ENCODE measurements at regions not wholly inside any gene's neighbourhood (a gene's known extent, or its start where the extent isn't known, plus 50 kb on each side); places are given as distances from the start of the nearest gene placed in this dataset.

- H3K4me1 Mint-ChIP-seq: peaks cover 0 to 13% of the 10 kb centered on the region in 2 donors
- 93% methylated on average over 4 of the region's 4 CpGs for WGBS (ENCODE audit: insufficient coverage)
These were observed 148.1 kb upstream of the RUNX1 start for GRCh38 chr21:35197191-35197590.

GRCh38 chr21:35196128-35196527 lies 147.0 kb upstream of the RUNX1 start:
- 100% methylated on average over 4 of the region's 5 CpGs for WGBS (ENCODE audit: insufficient coverage)
- peaks cover 18 to 34% of the 10 kb centered on the region in 2 donors for H3K27me3 Mint-ChIP-seq (ENCODE audit: low read depth in 2 of 2)
- no peaks in the 10 kb centered on the region for H3K27me3 ChIP-seq (ENCODE audit: control insufficient read depth, insufficient read depth, low read length)
- no peak for TF ChIP-seq CTCF (IDR thresholded peaks at IDR 0.05)
- H3K9me3 Mint-ChIP-seq: peaks cover 0 to 2% of the 10 kb centered on the region in 2 donors
- H3K27ac Mint-ChIP-seq: no peak overlapping the region
- H3K27ac ChIP-seq (ENCODE audit: low read length): no peak overlapping the region
- H3K4me3 ChIP-seq (ENCODE audit: low read length): no peak overlapping the region
- no peaks in the 10 kb centered on the region for H3K36me3 ChIP-seq (ENCODE audit: control insufficient read depth, insufficient read depth, low read length)
- H3K9me3 ChIP-seq (ENCODE audit: control insufficient read depth, insufficient read depth, low read length): no peaks in the 10 kb centered on the region
- no peak overlapping the region for H3K4me3 Mint-ChIP-seq
- peaks cover 0 to 13% of the 10 kb centered on the region in 2 donors for H3K4me1 Mint-ChIP-seq
- H3K36me3 Mint-ChIP-seq: no peaks in the 10 kb centered on the region
- ATAC-seq: no peak
- no peak for DNase-seq
- intact Hi-C loops (cut with micrococcal nuclease): no loop called here
- H3K4me1 ChIP-seq (ENCODE audit: control insufficient read depth, insufficient read depth, low read length): no peaks in the 10 kb centered on the region

More at GRCh38 chr21:35197191-35197590, 148.1 kb upstream of the RUNX1 start:
- H3K9me3 ChIP-seq (ENCODE audit: control insufficient read depth, insufficient read depth, low read length): no peaks in the 10 kb centered on the region
- no peaks in the 10 kb centered on the region for H3K4me1 ChIP-seq (ENCODE audit: control insufficient read depth, insufficient read depth, low read length)
- H3K36me3 ChIP-seq (ENCODE audit: control insufficient read depth, insufficient read depth, low read length): no peaks in the 10 kb centered on the region
- ATAC-seq (no peak), DNase-seq (no peak)
- Mint-ChIP-seq H3K27ac (no peak overlapping the region), H3K27me3 (ENCODE audit: low read depth in 2 of 2) (peaks cover 18 to 34% of the 10 kb centered on the region in 2 donors), H3K9me3 (peaks cover 0 to 2% of the 10 kb centered on the region in 2 donors), H3K36me3 (no peaks in the 10 kb centered on the region), H3K4me3 (no peak overlapping the region)
- H3K4me3 ChIP-seq (ENCODE audit: low read length): no peak overlapping the region
- TF ChIP-seq CTCF (IDR thresholded peaks at IDR 0.05): no peak
- intact Hi-C loops (cut with micrococcal nuclease): no loop called here
- no peak overlapping the region for H3K27ac ChIP-seq (ENCODE audit: low read length)
- H3K27me3 ChIP-seq (ENCODE audit: control insufficient read depth, insufficient read depth, low read length): no peaks in the 10 kb centered on the region

- no peaks in the 10 kb centered on the region for H3K36me3 ChIP-seq (ENCODE audit: control insufficient read depth, insufficient read depth, low read length)
- peaks cover 18 to 34% of the 10 kb centered on the region in 2 donors for H3K27me3 Mint-ChIP-seq (ENCODE audit: low read depth in 2 of 2)
- H3K4me3 Mint-ChIP-seq: no peak overlapping the region
- no peaks in the 10 kb centered on the region for H3K36me3 Mint-ChIP-seq
- no peak overlapping the region for H3K27ac ChIP-seq (ENCODE audit: low read length)
- H3K4me1 Mint-ChIP-seq: peaks cover 0 to 13% of the 10 kb centered on the region in 2 donors
- H3K4me1 ChIP-seq (ENCODE audit: control insufficient read depth, insufficient read depth, low read length): no peaks in the 10 kb centered on the region
- H3K9me3 Mint-ChIP-seq: peaks cover 0 to 2% of the 10 kb centered on the region in 2 donors
- H3K27me3 ChIP-seq (ENCODE audit: control insufficient read depth, insufficient read depth, low read length): no peaks in the 10 kb centered on the region
- H3K9me3 ChIP-seq (ENCODE audit: control insufficient read depth, insufficient read depth, low read length): no peaks in the 10 kb centered on the region
- no peak for TF ChIP-seq CTCF (IDR thresholded peaks at IDR 0.05)
- no peak for ATAC-seq
- 97% methylated on average over 1 of the region's 1 CpG for WGBS (ENCODE audit: insufficient coverage)
- H3K4me3 ChIP-seq (ENCODE audit: low read length): no peak overlapping the region
- DNase-seq: no peak
- H3K27ac Mint-ChIP-seq: no peak overlapping the region
- intact Hi-C loops (cut with micrococcal nuclease): no loop called here
These were observed 146.1 kb upstream of the RUNX1 start for GRCh38 chr21:35195232-35195631.

- H3K9me3 Mint-ChIP-seq: peaks cover 0 to 2% of the 10 kb centered on the region in 2 donors
- DNase-seq (no peak), ATAC-seq (no peak)
- H3K27ac ChIP-seq (ENCODE audit: low read length): no peak overlapping the region
- no peak overlapping the region for H3K4me3 Mint-ChIP-seq
- H3K36me3 Mint-ChIP-seq: no peaks in the 10 kb centered on the region
- no peaks in the 10 kb centered on the region for H3K27me3 ChIP-seq (ENCODE audit: control insufficient read depth, insufficient read depth, low read length)
- H3K4me1 ChIP-seq (ENCODE audit: control insufficient read depth, insufficient read depth, low read length): no peaks in the 10 kb centered on the region
- H3K27me3 Mint-ChIP-seq (ENCODE audit: low read depth in 2 of 2): peaks cover 15 to 34% of the 10 kb centered on the region in 2 donors
- peaks cover 0 to 13% of the 10 kb centered on the region in 2 donors for H3K4me1 Mint-ChIP-seq
- no peaks in the 10 kb centered on the region for H3K9me3 ChIP-seq (ENCODE audit: control insufficient read depth, insufficient read depth, low read length)
- no peak for TF ChIP-seq CTCF (IDR thresholded peaks at IDR 0.05)
- intact Hi-C loops (cut with micrococcal nuclease): no loop called here
- H3K27ac Mint-ChIP-seq: no peak overlapping the region
- no peak overlapping the region for H3K4me3 ChIP-seq (ENCODE audit: low read length)
- H3K36me3 ChIP-seq (ENCODE audit: control insufficient read depth, insufficient read depth, low read length): no peaks in the 10 kb centered on the region
These were observed 142.7 kb upstream of the RUNX1 start for GRCh38 chr21:35191754-35192153.

Data from natural killer cell (primary cell).